GM21381 (cell line): ENCODE measurements at regions not wholly inside any gene's neighbourhood (a gene's known extent, or its start where the extent isn't known, plus 50 kb on each side); places are given as distances from the start of the nearest gene placed in this dataset.

Experiments used
- ATAC-seq: cut with Tn5 transposase; IDR thresholded peaks from one replicate; pipeline ENCODE4 v1.9.1; 2021; ENCODE audit warnings: mild to moderate bottlenecking, moderate library complexity; ENCODE audit not compliant: unreplicated experiment

DNA sequence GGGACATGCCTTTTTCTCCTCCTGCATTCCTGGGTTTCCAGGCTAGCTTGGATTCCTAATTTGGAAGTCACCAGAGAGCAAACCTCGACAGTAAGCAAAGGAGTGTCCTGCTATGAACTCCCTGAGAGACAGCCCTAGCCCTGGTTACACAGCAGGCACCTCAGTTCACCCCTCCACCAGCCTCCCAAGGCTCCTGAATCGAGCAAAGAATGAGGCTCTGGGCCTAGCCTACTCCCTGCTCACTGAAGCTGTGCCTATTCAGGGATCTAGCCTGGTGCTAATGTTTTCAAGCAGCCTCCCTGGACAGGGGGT, 66.7 kb upstream of the RMDN2 start:
- ATAC-seq: no peak

DNA sequence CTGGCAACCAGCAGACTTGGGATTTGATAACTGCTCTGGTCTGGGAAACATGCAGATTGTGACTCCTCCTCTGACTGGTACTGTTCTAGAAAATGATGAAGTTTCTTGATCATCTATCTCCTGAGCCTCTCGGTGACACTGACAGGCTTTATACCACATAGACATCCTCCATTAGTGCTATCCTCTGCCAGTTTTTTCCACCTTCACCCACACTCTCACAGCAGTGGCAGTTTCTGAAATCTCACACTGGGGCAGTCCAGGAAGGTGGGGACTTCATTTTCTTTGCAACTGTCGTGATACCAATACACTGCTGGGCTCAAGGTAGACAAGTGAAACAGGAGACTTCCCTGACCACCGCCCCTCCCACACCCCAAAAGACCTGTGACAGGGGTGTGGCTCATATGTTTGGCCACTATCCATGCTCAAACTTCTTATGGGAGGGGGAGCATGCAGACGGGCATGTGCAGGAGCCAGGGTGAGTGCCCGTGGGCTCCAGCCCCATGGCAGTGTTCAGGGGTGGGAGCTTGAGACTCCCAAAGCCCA, 66.3 kb upstream of the RMDN2 start:
- no peak for ATAC-seq

DNA sequence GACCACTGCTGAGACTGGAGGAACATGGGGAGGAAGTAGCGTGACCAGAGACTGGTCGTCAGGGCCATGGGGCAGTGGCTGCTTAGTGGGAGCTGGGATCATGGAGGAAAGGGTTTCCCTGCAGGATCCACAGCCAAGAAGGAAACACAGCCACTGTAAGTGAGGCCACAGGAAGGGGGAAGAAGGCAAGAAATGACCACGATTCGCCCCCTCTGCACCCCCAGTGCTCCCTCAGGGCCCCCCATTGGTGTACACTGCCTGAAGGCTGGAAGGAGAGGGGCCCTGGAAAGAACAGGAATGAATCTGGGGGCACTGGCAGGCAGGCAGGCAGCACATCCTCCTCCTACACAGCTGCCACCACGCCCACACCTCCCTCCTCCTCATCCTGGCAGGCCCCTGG, 62.5 kb upstream of the RMDN2 start:
- ATAC-seq: no peak

DNA sequence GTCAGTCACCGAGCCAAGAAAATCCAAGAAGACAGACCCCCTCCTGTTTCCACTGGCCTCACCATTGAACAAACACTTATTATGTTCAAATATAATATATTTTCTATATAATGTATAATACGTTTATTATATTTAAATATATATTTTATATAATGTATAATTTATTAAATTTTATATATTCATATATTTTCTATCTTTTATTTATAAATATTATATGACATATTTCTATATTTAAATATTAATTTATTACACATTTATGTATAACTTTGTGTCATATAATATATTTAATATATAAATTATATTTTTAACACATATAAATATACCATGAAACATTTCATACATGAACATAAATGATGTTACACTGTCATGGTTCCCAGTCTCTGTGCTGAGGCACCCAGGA, 60.9 kb upstream of the RMDN2 start:
- no peak for ATAC-seq

DNA sequence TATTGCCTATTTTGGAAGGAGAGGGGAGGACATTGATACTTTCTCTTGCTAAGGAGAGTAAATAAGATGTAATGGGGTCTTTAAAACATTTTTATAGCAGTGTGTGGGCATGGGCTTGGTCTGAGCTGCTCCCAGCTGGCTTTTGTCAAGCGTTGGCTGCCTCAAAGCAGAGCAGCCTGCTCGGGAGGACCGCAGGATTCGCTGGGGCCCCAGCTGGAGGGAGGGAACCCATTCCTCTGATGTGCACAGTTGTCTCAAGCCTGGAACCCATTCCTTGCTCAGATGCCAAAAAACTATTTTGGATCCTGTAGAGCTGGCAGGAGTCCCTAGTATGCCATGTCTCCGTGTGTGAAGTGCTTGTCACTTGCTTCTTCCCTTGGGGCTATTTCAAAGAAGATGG, 59.4 kb upstream of the RMDN2 start:
- ATAC-seq: no peak

DNA sequence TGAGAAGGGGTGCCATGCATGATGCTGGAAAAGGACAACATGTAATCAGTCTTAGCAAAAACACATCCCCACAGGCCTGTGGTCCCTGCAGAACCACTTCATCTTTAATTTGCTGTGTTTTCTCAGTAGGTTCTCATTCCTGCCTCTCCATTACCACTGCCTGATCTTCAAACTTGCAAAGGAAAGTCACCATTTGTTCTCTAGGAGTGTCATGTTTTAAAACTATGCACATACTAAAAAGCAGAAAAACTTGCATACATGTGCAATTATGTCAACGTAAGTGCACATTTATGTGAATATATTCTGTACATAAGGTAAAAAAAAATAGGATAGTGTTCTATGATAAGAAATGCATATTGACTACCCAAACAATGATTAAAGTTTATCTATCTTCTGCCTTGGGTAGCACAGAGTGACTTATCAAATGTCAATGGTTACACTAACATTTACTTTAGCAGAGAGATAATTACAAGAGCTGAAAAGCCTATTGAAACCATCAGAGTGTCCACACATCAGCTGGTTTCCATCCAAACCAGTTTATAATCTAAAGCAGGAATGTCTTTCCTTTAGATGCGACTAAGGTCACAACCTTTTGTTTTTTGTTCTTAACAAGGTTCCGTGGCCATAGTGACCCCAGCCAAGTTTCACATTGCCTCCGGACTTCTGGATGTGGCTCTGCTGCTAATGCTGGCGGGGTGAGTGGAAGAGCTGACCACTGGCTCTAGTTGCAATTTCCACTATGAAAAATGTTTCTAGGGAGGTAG, 58.7 kb upstream of the RMDN2 start:
- no peak for ATAC-seq

DNA sequence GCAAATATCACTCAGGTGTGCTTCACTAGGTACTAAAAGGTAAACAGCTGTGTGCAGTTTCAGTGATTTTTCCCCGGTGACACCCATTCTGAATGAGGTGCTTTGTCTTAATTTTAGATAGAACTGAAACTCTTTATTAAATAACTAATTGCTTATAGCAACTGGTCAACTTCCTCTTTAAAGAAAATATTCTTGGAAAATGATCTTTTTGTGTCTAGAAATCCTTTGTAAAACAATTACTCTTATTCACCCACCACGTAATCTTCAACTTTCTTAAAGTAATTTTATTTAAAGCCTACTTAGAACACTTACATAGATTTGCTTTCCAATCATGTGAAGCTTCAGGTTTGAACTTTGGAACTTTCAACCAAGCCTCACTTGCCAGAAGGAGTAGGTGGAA, 57.9 kb upstream of the RMDN2 start:
- no peak for ATAC-seq

DNA sequence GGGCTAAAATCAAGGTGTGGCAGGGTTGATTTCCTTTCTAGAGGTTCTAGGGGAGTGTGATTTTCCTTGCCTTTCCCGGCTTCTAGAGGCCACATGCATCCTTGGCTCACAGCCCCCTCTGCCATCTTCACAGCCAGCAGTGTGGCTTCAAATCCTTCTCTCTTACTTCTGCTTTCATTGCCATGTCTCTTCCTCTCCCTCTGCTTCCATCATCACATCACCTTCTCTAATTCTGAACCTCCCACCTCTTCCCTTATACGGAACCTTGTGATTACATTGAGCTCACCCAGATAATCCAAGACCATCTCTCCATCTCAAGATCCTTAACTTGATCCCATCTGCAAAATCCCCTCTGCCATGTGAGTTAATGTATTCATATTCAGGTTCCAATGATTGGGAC, 56.2 kb upstream of the RMDN2 start:
- ATAC-seq: no peak

DNA sequence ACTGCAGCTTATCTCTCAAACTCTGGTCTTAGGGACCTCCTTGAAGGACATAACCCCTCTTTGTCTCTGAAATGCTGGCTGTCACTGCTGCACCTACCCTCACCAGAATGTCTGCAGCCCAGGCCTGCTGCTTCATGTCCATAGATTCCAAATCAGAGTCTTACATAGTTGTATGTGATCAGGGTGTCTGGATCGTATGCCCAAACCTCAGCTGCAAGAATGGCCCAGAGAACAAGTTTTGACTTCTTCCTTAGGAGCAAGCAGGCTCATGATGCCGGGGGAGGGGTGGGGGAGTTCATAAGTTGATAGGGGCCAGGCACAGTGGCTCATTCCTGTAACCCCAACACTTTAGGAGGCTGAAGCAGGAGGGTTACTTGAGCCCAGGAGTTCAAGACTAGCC, 55.8 kb upstream of the RMDN2 start:
- no peak for ATAC-seq

DNA sequence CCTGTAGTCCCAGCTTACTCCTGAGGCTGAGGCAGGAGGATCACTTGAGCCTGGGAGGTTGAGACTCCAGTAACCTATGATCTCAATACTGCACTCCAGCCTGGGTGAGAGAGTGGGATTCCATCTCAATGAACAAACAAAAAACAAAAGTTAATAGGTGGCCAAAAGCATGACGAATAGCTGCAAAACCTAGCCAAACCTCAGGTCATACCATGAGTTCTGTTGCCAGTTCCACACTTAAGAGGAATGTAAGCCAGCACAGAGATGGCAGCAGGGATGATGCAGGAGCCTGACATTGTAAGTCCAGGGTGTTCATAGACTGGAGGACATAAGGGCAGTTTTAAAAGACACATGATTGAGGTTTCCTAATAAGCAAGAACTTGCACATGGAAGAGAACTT, 55.3 kb upstream of the RMDN2 start:
- ATAC-seq: no peak

DNA sequence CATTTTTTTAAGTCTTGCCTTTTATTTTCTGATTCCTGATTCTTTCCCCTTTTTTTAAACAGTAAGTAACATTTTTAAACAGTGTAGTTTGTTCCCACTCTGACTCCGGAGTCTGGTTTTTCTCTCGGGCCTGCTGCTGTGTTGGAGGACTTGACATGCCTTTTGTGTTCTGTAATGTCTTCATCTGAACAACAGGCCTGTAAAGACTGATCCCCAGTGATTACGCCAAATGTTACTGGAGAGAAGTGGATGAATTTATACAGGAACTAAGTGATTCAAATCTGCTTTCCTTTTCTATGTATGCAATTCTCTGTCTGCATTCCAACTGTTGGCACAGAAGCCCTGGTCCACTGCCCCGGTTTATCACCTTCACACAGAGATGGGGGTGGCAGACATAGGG, 54.3 kb upstream of the RMDN2 start:
- no peak for ATAC-seq

DNA sequence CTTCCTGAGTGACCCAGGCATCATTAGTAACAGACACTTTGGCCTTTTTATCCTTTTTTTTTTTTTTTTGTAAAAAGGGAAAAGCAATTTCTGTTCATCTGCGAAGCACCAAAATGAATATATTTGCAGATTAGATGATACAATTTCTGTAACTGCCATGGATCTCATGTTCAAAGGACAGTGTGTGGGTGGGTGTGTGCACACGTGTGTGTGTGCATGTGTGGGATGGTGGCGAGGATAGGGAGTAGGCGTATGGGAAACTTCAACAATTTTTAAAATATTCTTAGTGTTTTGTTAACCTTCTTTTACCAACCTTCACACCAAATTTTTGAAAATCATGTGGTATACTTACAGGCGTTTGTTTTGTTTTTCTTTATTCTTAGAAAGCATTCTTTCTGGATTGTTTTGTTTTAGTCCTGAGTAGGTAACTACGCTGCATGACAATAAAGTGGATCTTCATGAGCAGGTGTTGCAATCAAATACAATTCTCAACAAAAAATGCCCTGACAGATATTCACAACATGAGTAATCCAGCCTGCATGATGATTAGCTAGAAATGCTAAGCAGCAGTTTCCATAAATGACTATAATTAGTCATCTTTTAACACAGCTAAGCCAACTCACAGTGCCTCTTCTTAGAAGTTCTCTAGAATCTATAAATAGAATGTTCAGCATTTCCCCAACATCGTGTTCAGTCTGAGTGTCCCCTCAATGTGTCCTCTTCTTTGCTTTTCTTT, 53.5 kb upstream of the RMDN2 start:
- ATAC-seq: peak; percentile 56

DNA sequence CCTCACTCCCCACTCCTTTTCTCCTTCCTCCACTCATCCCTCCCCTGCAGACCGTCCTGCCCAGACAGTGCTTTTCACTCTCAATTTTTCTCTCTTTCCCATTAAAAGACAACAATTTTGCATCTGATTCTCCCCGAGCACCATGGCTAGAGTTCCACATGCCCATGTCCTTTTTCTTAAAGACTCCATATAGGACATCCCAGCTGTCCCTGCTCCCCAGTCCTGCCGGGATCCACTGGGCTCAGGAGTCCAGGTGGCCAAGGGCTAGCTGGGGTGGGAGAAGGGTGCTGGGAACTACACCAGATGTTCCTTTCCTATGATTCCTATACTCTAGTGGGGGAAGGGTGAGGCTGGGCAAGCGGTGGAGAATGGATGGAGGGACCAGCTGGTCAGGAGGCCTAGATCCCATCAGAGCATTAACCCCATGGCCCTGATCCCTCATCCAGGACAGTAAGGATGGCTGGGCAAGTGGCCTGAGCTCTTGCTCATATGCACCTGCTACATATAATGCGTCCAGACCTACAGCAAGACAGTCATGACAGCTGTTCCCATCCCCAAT, 52.8 kb upstream of the RMDN2 start:
- no peak for ATAC-seq

DNA sequence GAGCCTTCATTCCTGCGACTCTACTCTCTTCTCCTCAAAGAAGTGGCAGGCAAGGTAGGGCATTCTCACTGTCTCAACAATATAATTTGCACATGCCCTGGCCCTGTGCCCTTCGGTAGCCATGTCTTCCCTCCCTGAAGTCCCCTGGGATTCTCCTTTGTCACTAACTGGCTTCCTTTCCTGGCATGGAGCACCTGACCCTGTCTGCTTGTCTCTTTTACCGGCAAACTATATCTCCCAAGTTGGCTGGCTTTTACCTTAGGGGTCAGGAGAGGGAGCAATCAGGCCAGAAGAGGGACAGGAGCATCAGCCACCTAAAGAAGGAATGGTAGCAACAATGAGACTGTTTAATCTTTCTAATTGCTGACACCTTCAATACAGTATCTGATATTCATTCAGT, 51.9 kb upstream of the RMDN2 start:
- ATAC-seq: no peak

DNA sequence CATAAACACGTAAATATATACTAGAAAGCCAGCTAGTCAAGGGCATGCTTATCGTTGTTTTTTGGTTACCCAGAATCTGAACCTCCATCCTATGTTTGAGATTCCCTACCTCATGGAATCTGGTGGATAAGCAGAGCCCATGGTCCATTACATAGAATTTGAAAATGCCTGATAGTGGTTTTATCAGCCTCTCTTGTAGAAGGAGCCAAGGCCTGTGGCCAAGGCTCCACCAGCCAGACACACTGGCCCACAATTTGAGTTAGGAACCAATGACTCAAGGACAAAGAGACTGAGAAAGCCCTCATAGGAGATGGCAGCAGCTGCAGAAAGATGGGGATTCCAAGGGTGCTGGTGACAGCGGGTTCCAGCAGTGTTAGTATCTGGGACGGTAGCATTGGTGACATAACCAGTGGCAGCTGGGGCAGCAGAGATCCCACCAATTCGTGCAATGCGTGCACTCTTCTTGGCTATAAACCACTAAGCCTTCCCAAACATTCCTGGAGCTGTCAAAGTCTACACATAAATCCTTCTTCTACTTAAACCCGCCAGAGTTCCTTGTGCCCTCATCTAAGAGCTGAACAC, 51.2 kb upstream of the RMDN2 start:
- no peak for ATAC-seq

DNA sequence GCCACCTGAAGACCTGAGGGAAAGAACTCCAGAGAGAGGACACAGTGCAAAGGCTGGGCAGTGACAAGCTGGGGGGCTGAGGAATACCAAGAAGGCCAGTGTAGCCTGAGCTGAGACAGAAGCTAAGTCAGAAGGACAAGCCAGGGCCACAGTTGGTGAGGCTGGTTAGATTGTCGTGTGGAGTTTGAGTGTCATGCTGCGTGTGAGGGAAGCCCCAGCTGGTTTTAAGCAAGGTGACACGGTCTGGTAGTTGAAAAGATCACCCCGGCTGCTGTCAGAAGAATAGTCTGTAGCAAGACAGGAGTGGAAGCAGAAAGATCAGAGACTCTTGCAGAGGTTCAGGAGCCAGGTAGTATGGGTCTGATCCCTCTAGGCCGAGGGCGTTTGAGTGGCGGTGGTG, 50.6 kb upstream of the RMDN2 start:
- no peak for ATAC-seq
